ENCODE measurements at regions not wholly inside any gene's neighbourhood (a gene's known extent, or its start where the extent isn't known, plus 50 kb on each side); places are given as distances from the start of the nearest gene placed in this dataset.

- no peak for DNase-seq
Measured at GRCh38 chr3:72219752-72220151, 434.8 kb upstream of the PROK2 start.

- no peak for DNase-seq
Measured at GRCh38 chr3:72217570-72217969, 432.6 kb upstream of the PROK2 start.

- no peak for DNase-seq
Measured at GRCh38 chr3:72214066-72214951, 429.4 kb upstream of the PROK2 start.

GRCh38 chr3:72213296-72214065 is 428.5 kb upstream of the PROK2 start:
- no peak for DNase-seq

GRCh38 chr3:72212396-72212795 is 427.4 kb upstream of the PROK2 start:
- no peak for DNase-seq

- DNase-seq: no peak
Measured at GRCh38 chr3:72210261-72210660, 425.3 kb upstream of the PROK2 start.

GRCh38 chr3:72205297-72205826 is 420.4 kb upstream of the PROK2 start:
- no peak for DNase-seq

GRCh38 chr3:72204452-72204851 is 419.5 kb upstream of the PROK2 start:
- no peak for DNase-seq

GRCh38 chr3:72203613-72204349 is 418.8 kb upstream of the PROK2 start:
- no peak for DNase-seq

GRCh38 chr3:72203105-72203504 is 418.2 kb upstream of the PROK2 start:
- DNase-seq: no peak

- DNase-seq: no peak
Measured at GRCh38 chr3:72200332-72200731, 415.4 kb upstream of the PROK2 start.

GRCh38 chr3:72199530-72199929 is 414.6 kb upstream of the PROK2 start:
- no peak for DNase-seq

GRCh38 chr3:72196377-72196929 is 411.5 kb upstream of the PROK2 start:
- DNase-seq: no peak

- DNase-seq: no peak
Measured at GRCh38 chr3:72195895-72196294, 410.9 kb upstream of the PROK2 start.

- DNase-seq: no peak
Measured at GRCh38 chr3:72194458-72194857, 409.5 kb upstream of the PROK2 start.

- DNase-seq: no peak
Measured at GRCh38 chr3:72193771-72194430, 409.0 kb upstream of the PROK2 start.

GRCh38 chr3:72192572-72192971 is 407.6 kb upstream of the PROK2 start:
- DNase-seq: no peak

- no peak for DNase-seq
Measured at GRCh38 chr3:72191209-72191960, 406.4 kb upstream of the PROK2 start.

- no peak for DNase-seq
Measured at GRCh38 chr3:72190050-72190449, 405.1 kb upstream of the PROK2 start.

GRCh38 chr3:72189339-72189738 is 404.4 kb upstream of the PROK2 start:
- DNase-seq: no peak

GRCh38 chr3:72188536-72188935 is 403.6 kb upstream of the PROK2 start:
- DNase-seq: no peak
